SK-N-SH treated with all-trans-retinoic acid at 6 μM for 48 hours (cell line): ENCODE measurements at regions not wholly inside any gene's neighbourhood (a gene's known extent, or its start where the extent isn't known, plus 50 kb on each side); places are given as distances from the start of the nearest gene placed in this dataset.

ENCODE experiments used
- ARNTL ChIP-seq: fragments of 450-650 bp; formaldehyde crosslinking; IDR thresholded peaks from 2 replicates; pipeline ENCODE4 v1.5.0; 2020; ENCODE audit warnings: low read depth, mild to moderate bottlenecking, moderate library complexity, borderline replicate concordance
- CSDC2 ChIP-seq: fragments of 250-450 bp; sonication (Bioruptor Pico); IDR thresholded peaks from 2 replicates; pipeline ENCODE4 v1.5.0; 2020; ENCODE audit warnings: mild to moderate bottlenecking, moderate library complexity
- CSRNP3 ChIP-seq: fragments of 250-450 bp; sonication (Bioruptor Pico); IDR thresholded peaks from 2 replicates; pipeline ENCODE4 v1.5.1; 2021; ENCODE audit warnings: mild to moderate bottlenecking, moderate library complexity
- ESRRG ChIP-seq: fragments of 250-450 bp; sonication (Bioruptor Pico); IDR thresholded peaks from 2 replicates; pipeline ENCODE4 v1.6.1; 2021; ENCODE audit warnings: mild to moderate bottlenecking
- GLIS3 ChIP-seq: fragments of 250-450 bp; sonication (Bioruptor Pico); IDR thresholded peaks from 2 replicates; pipeline ENCODE4 v1.5.0; 2020; ENCODE audit warnings: mild to moderate bottlenecking, moderate library complexity
- PATZ1 ChIP-seq: fragments of 250-450 bp; sonication (Bioruptor Pico); IDR thresholded peaks from 2 replicates; pipeline ENCODE4 v1.8.0; 2020; ENCODE audit warnings: mild to moderate bottlenecking, moderate library complexity, borderline replicate concordance
- POU6F1 ChIP-seq: fragments of 250-450 bp; sonication (Bioruptor Pico); IDR thresholded peaks from 2 replicates; pipeline ENCODE4 v1.8.0; 2021; ENCODE audit warnings: low read depth, mild to moderate bottlenecking, moderate library complexity, borderline replicate concordance
- RARB ChIP-seq: fragments of 250-450 bp; sonication (Bioruptor Pico); IDR thresholded peaks from 2 replicates; pipeline ENCODE4 v1.8.0; 2021; ENCODE audit warnings: mild to moderate bottlenecking, moderate library complexity
- TOX ChIP-seq: fragments of 250-450 bp; sonication (Bioruptor Pico); IDR thresholded peaks from 2 replicates; pipeline ENCODE4 v1.8.0; 2021; ENCODE audit warnings: mild to moderate bottlenecking, moderate library complexity, borderline replicate concordance
- TSHZ2 ChIP-seq: fragments of 250-450 bp; sonication (Bioruptor Pico); IDR thresholded peaks from 2 replicates; pipeline ENCODE4 v1.5.0; 2020; ENCODE audit warnings: mild to moderate bottlenecking, moderate library complexity
- ZFP3 ChIP-seq: fragments of 250-450 bp; sonication (Bioruptor Pico); IDR thresholded peaks from 2 replicates; pipeline ENCODE4 v1.5.0; 2020; ENCODE audit warnings: mild to moderate bottlenecking, moderate library complexity
- ZFP30 ChIP-seq: fragments of 450-650 bp; formaldehyde crosslinking; IDR thresholded peaks from 2 replicates; pipeline ENCODE4 v1.5.0; 2022; ENCODE audit warnings: mild to moderate bottlenecking, moderate library complexity
- ZNF565 ChIP-seq: fragments of 450-650 bp; formaldehyde crosslinking; conservative IDR thresholded peaks from 2 replicates; pipeline ENCODE4 v1.5.0; 2020; ENCODE audit warnings: low read depth, mild to moderate bottlenecking, moderate library complexity
- ZNF70 ChIP-seq: fragments of 450-650 bp; formaldehyde crosslinking; IDR thresholded peaks from 2 replicates; pipeline ENCODE4 v1.5.0; 2020; ENCODE audit warnings: mild to moderate bottlenecking, moderate library complexity

- no peak for TF ChIP-seq PATZ1 (CRISPR knock-in tag)
- TF ChIP-seq RARB (CRISPR knock-in tag) = no peak
- TF ChIP-seq ZNF70 = no peak
- TF ChIP-seq ZFP30 = no peak
- no peak for TF ChIP-seq ESRRG
- no peak for TF ChIP-seq TOX
- TF ChIP-seq CSDC2 = no peak
- TF ChIP-seq ARNTL = no peak
- TF ChIP-seq GLIS3 (CRISPR knock-in tag) = no peak
- TF ChIP-seq POU6F1 = no peak
- no peak for TF ChIP-seq TSHZ2 (CRISPR knock-in tag)
- no peak for TF ChIP-seq ZFP3 (CRISPR knock-in tag)
- no peak for TF ChIP-seq CSRNP3
- TF ChIP-seq ZNF565 = no peak
Measured at GRCh38 chr12:94710933-94711332, 60.6 kb upstream of the TMCC3 start.
